Loucy (cell line): ENCODE measurements at regions not wholly inside any gene's neighbourhood (a gene's known extent, or its start where the extent isn't known, plus 50 kb on each side); places are given as distances from the start of the nearest gene placed in this dataset.
"Not testable (repeated sequence)": the region's sequence is repeated elsewhere in the genome, so short reads cannot be mapped to it uniquely, and the experiment has no call there.

Experiments used
- H2AFZ ChIP-seq: fragments of 200-600 bp; sonication (generic); 2 replicates; pipeline ENCODE4 v1.6.0; 2016; ENCODE audit warnings: antibody characterized with exemption, mild to moderate bottlenecking, low read length, moderate library complexity
- H3F3A ChIP-seq: fragments of 200-600 bp; 2 replicates; pipeline ENCODE4 v1.6.0; 2016; ENCODE audit warnings: antibody characterized with exemption, low read depth, mild to moderate bottlenecking
- H3K27me3 ChIP-seq: fragments of 200-600 bp; sonication (generic); 2 replicates; pipeline ENCODE4 v1.6.1; 2014; ENCODE audit warnings: low read length, mild to moderate bottlenecking; ENCODE audit not compliant: insufficient read depth, poor library complexity, severe bottlenecking
- H3K36me3 ChIP-seq: fragments of 200-600 bp; sonication (generic); 2 replicates; pipeline ENCODE4 v1.6.1; 2016; ENCODE audit warnings: low read length; ENCODE audit not compliant: insufficient read depth
- H3K4me1 ChIP-seq: fragments of 200-600 bp; sonication (generic); 2 replicates; pipeline ENCODE4 v1.5.1; 2014; ENCODE audit warnings: low read length, mild to moderate bottlenecking; ENCODE audit not compliant: insufficient read depth, poor library complexity, severe bottlenecking
- H3K4me2 ChIP-seq: fragments of 200-600 bp; sonication (generic); 2 replicates; pipeline ENCODE4 v1.6.0; 2014; ENCODE audit warnings: antibody characterized with exemption, low read length, low read depth, mild to moderate bottlenecking; ENCODE audit not compliant: poor library complexity, severe bottlenecking
- H3K4me3 ChIP-seq: fragments of 200-600 bp; sonication (generic); 2 replicates; pipeline ENCODE4 v1.5.1; 2014; ENCODE audit warnings: low read length, mild to moderate bottlenecking, mixed read lengths; ENCODE audit not compliant: poor library complexity, severe bottlenecking
- H3K79me2 ChIP-seq: fragments of 200-600 bp; sonication (generic); 2 replicates; pipeline ENCODE4 v1.6.1; 2014; ENCODE audit warnings: low read length; ENCODE audit not compliant: insufficient read depth
- H3K9ac ChIP-seq: fragments of 200-600 bp; sonication (generic); 2 replicates; pipeline ENCODE4 v1.6.0; 2014; ENCODE audit warnings: mild to moderate bottlenecking, low read depth, low read length, moderate library complexity; ENCODE audit not compliant: poor library complexity, severe bottlenecking
- H3K9me2 ChIP-seq: fragments of 200-600 bp; sonication (generic); replicated peaks from 2 replicates; pipeline ENCODE4 v1.6.1; 2016; ENCODE audit warnings: low read depth, low read length, mixed read lengths
- H3K9me3 ChIP-seq: fragments of 200-600 bp; sonication (generic); 2 replicates; pipeline ENCODE4 v1.6.1; 2014; ENCODE audit warnings: mild to moderate bottlenecking, antibody characterized with exemption, low read length, low read depth; ENCODE audit not compliant: insufficient read depth
- H4K20me1 ChIP-seq: fragments of 200-600 bp; sonication (generic); 2 replicates; pipeline ENCODE4 v1.6.0; 2014; ENCODE audit warnings: antibody characterized with exemption, low read length, mild to moderate bottlenecking; ENCODE audit not compliant: insufficient read depth, poor library complexity, severe bottlenecking
- EZH2phosphoT487 ChIP-seq: fragments of 200-600 bp; IDR thresholded peaks from 2 replicates; pipeline ENCODE4 v1.6.1; 2018; ENCODE audit warnings: antibody characterized with exemption, mild to moderate bottlenecking, moderate library complexity, borderline replicate concordance
- TF ChIP-seq, protein P1 (sequence below): fragments of 200-600 bp; sonication (generic); conservative IDR thresholded peaks from 2 replicates; pipeline ENCODE4 v1.5.1; 2014; ENCODE audit warnings: mild to moderate bottlenecking, antibody characterized with exemption, low read length

GRCh38 chr17:43345515-43345914, 53.3 kb upstream of the ARL4D start:
- H4K20me1 ChIP-seq, H3K4me3 ChIP-seq, H3K4me2 ChIP-seq, H3K27me3 ChIP-seq, H2AFZ ChIP-seq, H3K9ac ChIP-seq, H3K79me2 ChIP-seq, H3F3A ChIP-seq, H3K36me3 ChIP-seq, H3K9me2 ChIP-seq, H3K4me1 ChIP-seq: not testable (repeated sequence)
- peaks cover 22% of the 10 kb centered on the region; the same call in 1 of the 2 replicates for H3K9me3 ChIP-seq

- Histone ChIP-seq H3K4me3 (no peak overlapping the region), H3K79me2 (no peaks in the 10 kb centered on the region), H3K9me2 (no peaks in the 10 kb centered on the region), H3K27me3 (no peaks in the 10 kb centered on the region), H3F3A (no peaks in the 10 kb centered on the region), H3K36me3 (no peaks in the 10 kb centered on the region), H3K4me2 (no peak overlapping the region), H3K9me3 (peaks cover 22% of the 10 kb centered on the region; the same call in 1 of the 2 replicates), H2AFZ (no peak overlapping the region), H3K9ac (no peak overlapping the region), H3K4me1 (no peaks in the 10 kb centered on the region), H4K20me1 (no peaks in the 10 kb centered on the region)
- TF ChIP-seq, protein P1, sequence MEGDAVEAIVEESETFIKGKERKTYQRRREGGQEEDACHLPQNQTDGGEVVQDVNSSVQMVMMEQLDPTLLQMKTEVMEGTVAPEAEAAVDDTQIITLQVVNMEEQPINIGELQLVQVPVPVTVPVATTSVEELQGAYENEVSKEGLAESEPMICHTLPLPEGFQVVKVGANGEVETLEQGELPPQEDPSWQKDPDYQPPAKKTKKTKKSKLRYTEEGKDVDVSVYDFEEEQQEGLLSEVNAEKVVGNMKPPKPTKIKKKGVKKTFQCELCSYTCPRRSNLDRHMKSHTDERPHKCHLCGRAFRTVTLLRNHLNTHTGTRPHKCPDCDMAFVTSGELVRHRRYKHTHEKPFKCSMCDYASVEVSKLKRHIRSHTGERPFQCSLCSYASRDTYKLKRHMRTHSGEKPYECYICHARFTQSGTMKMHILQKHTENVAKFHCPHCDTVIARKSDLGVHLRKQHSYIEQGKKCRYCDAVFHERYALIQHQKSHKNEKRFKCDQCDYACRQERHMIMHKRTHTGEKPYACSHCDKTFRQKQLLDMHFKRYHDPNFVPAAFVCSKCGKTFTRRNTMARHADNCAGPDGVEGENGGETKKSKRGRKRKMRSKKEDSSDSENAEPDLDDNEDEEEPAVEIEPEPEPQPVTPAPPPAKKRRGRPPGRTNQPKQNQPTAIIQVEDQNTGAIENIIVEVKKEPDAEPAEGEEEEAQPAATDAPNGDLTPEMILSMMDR, result no peak
- TF ChIP-seq EZH2phosphoT487, result no peak
These were observed 54.1 kb upstream of the ARL4D start for GRCh38 chr17:43344685-43345084.

DNA sequence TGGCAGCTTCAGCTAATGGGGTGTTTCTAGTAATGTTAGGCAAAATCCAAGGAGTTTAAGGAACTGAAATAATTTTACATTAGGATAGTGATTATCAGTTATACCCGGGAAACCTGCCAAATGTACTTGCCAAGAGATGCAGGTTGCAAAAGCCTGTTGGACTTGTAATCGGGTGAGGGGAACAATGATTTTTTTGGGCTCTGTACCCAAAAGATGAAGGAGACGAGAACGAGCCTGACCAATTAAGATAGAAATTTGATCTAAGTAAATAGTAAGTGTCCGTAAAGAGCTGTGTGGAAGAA, 56.3 kb upstream of the ARL4D start:
- H3K4me2 ChIP-seq, result no peak overlapping the region

More for the DNA sequence above, 56.3 kb upstream of the ARL4D start:
- no peak for TF ChIP-seq EZH2phosphoT487
- TF ChIP-seq, protein P1, result no peak
- Histone ChIP-seq H3F3A (no peaks in the 10 kb centered on the region), H3K9me3 (peaks cover 2% of the 10 kb centered on the region; the same call in 1 of the 2 replicates), H2AFZ (no peak overlapping the region), H3K9ac (no peak overlapping the region), H3K9me2 (no peaks in the 10 kb centered on the region), H4K20me1 (no peaks in the 10 kb centered on the region), H3K36me3 (no peaks in the 10 kb centered on the region), H3K4me3 (no peak overlapping the region), H3K4me1 (no peaks in the 10 kb centered on the region), H3K27me3 (no peaks in the 10 kb centered on the region), H3K79me2 (no peaks in the 10 kb centered on the region)
